ENCODE measurements at regions not wholly inside any gene's neighbourhood (a gene's known extent, or its start where the extent isn't known, plus 50 kb on each side); places are given as distances from the start of the nearest gene placed in this dataset.
A peak's percentile ranks its signal among the peaks of the same experiment; 100 is the strongest.

DNA sequence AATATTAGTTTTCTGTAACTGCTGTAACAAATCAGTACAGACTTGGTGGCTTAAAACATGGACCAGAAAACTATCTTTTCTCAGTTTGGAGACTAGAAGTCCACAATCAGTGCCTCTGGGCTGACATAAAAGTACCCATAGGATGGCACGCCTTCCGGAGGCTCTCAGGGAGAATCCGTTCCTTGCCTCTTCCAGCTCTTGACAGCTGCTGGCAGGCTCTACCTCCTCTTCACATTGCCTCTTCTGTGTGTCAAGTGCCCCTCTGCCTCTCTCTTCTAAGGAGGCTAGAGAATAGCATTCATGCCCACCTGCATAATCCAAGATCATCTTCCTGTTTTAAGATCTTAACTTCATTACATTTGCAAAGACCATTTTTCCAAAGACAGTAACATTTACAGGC, 1194.2 kb downstream of the EFNB2 start:
- H3K36me3 Mint-ChIP-seq (ENCODE audit: low read depth), result no peaks in the 10 kb centered on the region

DNA sequence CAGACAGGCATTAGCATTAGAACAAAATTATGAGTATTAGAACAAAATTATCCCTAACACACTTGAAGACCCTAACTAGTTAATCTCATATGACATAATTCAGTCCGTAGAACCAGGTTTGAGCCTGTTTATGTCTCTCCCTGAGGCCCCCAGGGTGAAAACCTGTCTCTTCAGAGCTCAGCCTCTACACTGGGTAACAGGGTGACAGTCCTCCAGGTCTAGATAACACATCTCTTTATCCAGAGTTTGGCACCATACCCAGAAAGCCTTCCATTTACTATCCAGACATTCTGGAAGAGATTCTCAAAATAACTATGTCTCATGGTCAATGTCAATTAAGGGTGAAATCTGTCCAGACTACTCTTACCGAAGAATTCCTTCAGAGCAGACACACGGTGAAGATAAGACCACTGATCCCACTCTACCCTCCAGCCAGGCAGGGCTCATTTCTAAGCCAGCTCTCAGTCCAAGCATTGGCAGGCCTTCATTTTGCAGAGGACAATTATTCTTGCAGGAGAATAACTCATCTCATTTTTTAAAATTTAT, 1195.3 kb downstream of the EFNB2 start:
- no peaks in the 10 kb centered on the region for H3K36me3 Mint-ChIP-seq (ENCODE audit: low read depth)
- H3K27me3 Mint-ChIP-seq (ENCODE audit: low read depth), result no peaks in the 10 kb centered on the region
- no peak overlapping the region for H3K4me3 Mint-ChIP-seq
- ChIA-PET CTCF (no interaction called here), POLR2A (no interaction called here)
- H3K9me3 Mint-ChIP-seq (ENCODE audit: insufficient read depth), result no peaks in the 10 kb centered on the region
- DNase-seq (no peak), ATAC-seq (no peak)
- no peak overlapping the region for H3K27ac Mint-ChIP-seq
- peaks cover 4% of the 10 kb centered on the region for H3K4me1 Mint-ChIP-seq (ENCODE audit: low read depth)

More for the DNA sequence above, 1194.2 kb downstream of the EFNB2 start:
- no peak overlapping the region for H3K4me3 Mint-ChIP-seq
- no peak overlapping the region for H3K27ac Mint-ChIP-seq
- no peaks in the 10 kb centered on the region for H3K27me3 Mint-ChIP-seq (ENCODE audit: low read depth)
- DNase-seq (no peak), ATAC-seq (no peak)
- H3K9me3 Mint-ChIP-seq (ENCODE audit: insufficient read depth), result no peaks in the 10 kb centered on the region
- peaks cover 4% of the 10 kb centered on the region for H3K4me1 Mint-ChIP-seq (ENCODE audit: low read depth)
- ChIA-PET POLR2A (no interaction called here), CTCF (no interaction called here)

DNA sequence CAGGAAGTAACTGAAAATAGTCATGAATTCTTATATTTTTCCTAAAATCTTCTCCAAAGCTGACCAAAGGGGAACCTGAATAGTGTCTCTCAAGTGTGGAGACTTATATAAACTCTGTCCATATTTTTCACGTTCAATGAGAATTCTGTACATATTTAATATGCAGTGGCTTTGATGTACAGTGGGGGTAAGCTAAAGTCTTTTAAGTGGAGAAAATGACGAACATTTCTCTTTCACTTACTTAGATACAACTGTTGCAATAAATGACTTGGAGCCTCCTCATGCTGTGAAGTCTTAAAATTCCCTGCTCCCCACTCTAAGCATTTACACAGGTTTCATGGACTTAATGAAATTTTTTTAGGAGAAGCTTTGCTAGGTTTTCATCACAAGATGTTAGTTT, 1196.7 kb downstream of the EFNB2 start:
- DNase-seq (no peak), ATAC-seq (no peak)
- ChIA-PET POLR2A (interaction anchor here (0.6 kb wide), 1 partner anchor 1231 kb away, joined by 3 read pairs; no protein-coding TSS in a partner anchor), CTCF (no interaction called here)
- Mint-ChIP-seq H3K27ac (no peak overlapping the region), H3K27me3 (ENCODE audit: low read depth) (no peaks in the 10 kb centered on the region), H3K4me3 (peak overlapping the region; percentile 8), H3K4me1 (ENCODE audit: low read depth) (peaks cover 4% of the 10 kb centered on the region), H3K9me3 (ENCODE audit: insufficient read depth) (no peaks in the 10 kb centered on the region), H3K36me3 (ENCODE audit: low read depth) (no peaks in the 10 kb centered on the region)

DNA sequence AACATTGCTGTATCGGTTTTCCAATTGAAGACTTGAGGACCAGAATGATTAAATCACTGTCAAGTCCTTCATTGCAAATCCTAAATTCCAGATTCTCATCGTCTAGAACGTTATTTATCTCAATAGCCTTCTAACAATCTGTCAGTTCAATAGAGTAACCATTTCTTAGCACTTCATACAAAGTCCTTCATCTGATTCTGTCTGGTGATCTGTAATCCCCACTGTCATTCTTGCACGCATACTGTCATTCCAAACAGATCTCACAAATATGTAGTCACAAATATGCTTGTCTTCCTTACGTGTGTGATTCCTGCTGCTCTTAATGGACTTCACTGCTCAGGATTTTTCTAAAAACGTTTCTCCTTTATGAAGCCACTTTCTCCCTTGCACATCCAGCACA, 1197.5 kb downstream of the EFNB2 start:
- Mint-ChIP-seq H3K27me3 (ENCODE audit: low read depth) (no peaks in the 10 kb centered on the region), H3K9me3 (ENCODE audit: insufficient read depth) (no peaks in the 10 kb centered on the region), H3K4me1 (ENCODE audit: low read depth) (peaks cover 2% of the 10 kb centered on the region), H3K4me3 (no peak overlapping the region), H3K27ac (no peak overlapping the region), H3K36me3 (ENCODE audit: low read depth) (no peaks in the 10 kb centered on the region)
- ATAC-seq (no peak), DNase-seq (no peak)
- ChIA-PET CTCF (no interaction called here), POLR2A (interaction anchor here (0.6 kb wide), 1 partner anchor 1230 kb away, joined by 3 read pairs; no protein-coding TSS in a partner anchor)

- POLR2A ChIA-PET, result no interaction called here
- DNase-seq, result no peak
- H3K36me3 Mint-ChIP-seq (ENCODE audit: low read depth), result no peaks in the 10 kb centered on the region
- H3K4me3 Mint-ChIP-seq, result no peak overlapping the region
- H3K4me1 Mint-ChIP-seq (ENCODE audit: low read depth), result peaks cover 2% of the 10 kb centered on the region
- H3K27ac Mint-ChIP-seq, result no peak overlapping the region
- CTCF ChIA-PET, result no interaction called here
- no peaks in the 10 kb centered on the region for H3K9me3 Mint-ChIP-seq (ENCODE audit: insufficient read depth)
- ATAC-seq, result no peak
- H3K27me3 Mint-ChIP-seq (ENCODE audit: low read depth), result no peaks in the 10 kb centered on the region
These were observed 1198.5 kb downstream of the EFNB2 start for GRCh38 chr13:105336706-105337576.

- POLR2A ChIA-PET, result no interaction called here
- no peaks in the 10 kb centered on the region for H3K36me3 Mint-ChIP-seq (ENCODE audit: low read depth)
- CTCF ChIA-PET, result no interaction called here
- DNase-seq (no peak), ATAC-seq (no peak)
- H3K4me1 Mint-ChIP-seq (ENCODE audit: low read depth), result peaks cover 2% of the 10 kb centered on the region
- no peaks in the 10 kb centered on the region for H3K27me3 Mint-ChIP-seq (ENCODE audit: low read depth)
- no peak overlapping the region for H3K27ac Mint-ChIP-seq
- H3K4me3 Mint-ChIP-seq, result no peak overlapping the region
- H3K9me3 Mint-ChIP-seq (ENCODE audit: insufficient read depth), result no peaks in the 10 kb centered on the region
These were observed 1201.3 kb downstream of the EFNB2 start for GRCh38 chr13:105334211-105334610.

DNA sequence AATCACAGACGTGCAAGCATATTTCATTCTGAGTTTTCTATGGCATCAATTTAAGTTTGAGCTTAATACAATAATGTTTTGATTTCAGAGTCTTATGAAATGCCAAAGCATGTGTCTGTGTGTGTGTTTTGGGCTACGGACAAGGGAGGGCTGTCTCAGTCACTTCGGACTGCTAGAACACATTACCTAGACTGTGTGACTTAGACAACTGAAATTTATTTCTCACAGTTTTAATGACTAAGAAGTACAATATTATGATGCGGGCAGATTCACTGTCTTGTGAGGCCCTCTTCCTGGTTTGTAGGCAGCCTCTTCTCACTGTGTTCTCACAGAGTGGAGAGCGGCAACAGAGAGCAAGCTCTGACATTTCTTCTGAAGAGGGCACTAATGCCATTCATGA, 1202.0 kb downstream of the EFNB2 start:
- POLR2A ChIA-PET, result no interaction called here
- CTCF ChIA-PET, result no interaction called here
- no peaks in the 10 kb centered on the region for H3K9me3 Mint-ChIP-seq (ENCODE audit: insufficient read depth)
- no peak for DNase-seq
- ATAC-seq, result no peak
- no peak overlapping the region for H3K27ac Mint-ChIP-seq
- no peaks in the 10 kb centered on the region for H3K27me3 Mint-ChIP-seq (ENCODE audit: low read depth)
- H3K36me3 Mint-ChIP-seq (ENCODE audit: low read depth), result no peaks in the 10 kb centered on the region
- no peaks in the 10 kb centered on the region for H3K4me1 Mint-ChIP-seq (ENCODE audit: low read depth)
- no peak overlapping the region for H3K4me3 Mint-ChIP-seq

DNA sequence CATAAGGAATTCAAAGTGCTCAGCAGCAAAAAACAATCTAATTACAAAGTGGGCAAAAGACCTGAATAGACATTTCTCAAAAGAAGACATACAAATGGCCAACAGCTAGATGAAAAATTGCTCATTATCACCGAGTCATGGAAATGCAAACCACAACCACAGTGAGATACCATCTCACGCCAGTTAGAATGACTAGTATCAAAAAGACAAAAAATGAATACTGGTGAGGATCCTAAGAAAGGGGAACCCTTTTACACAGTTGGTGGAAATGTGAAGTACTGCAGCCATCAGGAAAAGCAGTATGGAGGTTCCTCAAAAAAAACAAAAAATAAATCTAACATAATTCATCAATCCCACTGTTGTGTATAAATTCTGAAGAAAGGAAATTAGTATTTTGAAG, 1206.1 kb downstream of the EFNB2 start:
- no peaks in the 10 kb centered on the region for H3K36me3 Mint-ChIP-seq (ENCODE audit: low read depth)
- no peak for ATAC-seq
- ChIA-PET CTCF (no interaction called here), POLR2A (no interaction called here)
- no peaks in the 10 kb centered on the region for H3K27me3 Mint-ChIP-seq (ENCODE audit: low read depth)
- no peaks in the 10 kb centered on the region for H3K4me1 Mint-ChIP-seq (ENCODE audit: low read depth)
- no peak overlapping the region for H3K4me3 Mint-ChIP-seq
- no peak for DNase-seq
- H3K9me3 Mint-ChIP-seq (ENCODE audit: insufficient read depth), result no peaks in the 10 kb centered on the region
- no peak overlapping the region for H3K27ac Mint-ChIP-seq

DNA sequence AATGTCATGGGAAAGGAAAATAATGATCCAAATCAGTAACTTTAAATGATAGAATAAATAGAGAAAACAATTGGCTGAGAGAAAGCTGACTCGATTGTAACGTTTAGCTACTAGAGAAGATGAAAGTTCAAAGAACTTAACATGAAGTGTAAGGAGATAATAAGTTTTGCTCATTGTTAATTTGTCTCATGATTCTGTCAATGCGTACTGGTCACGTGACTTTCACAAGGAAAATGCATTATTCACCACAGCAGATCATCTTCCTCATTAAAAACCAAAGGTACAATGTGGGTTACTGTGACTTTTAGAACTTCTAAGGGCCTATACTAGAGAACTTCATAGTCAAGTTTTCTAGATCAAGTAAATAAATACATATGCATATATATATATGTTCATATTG, 1207.2 kb downstream of the EFNB2 start:
- no peak overlapping the region for H3K27ac Mint-ChIP-seq
- no peak for ATAC-seq
- no peaks in the 10 kb centered on the region for H3K4me1 Mint-ChIP-seq (ENCODE audit: low read depth)
- no peaks in the 10 kb centered on the region for H3K9me3 Mint-ChIP-seq (ENCODE audit: insufficient read depth)
- CTCF ChIA-PET, result no interaction called here
- DNase-seq, result no peak
- POLR2A ChIA-PET, result no interaction called here
- no peaks in the 10 kb centered on the region for H3K27me3 Mint-ChIP-seq (ENCODE audit: low read depth)
- H3K4me3 Mint-ChIP-seq, result no peak overlapping the region
- no peaks in the 10 kb centered on the region for H3K36me3 Mint-ChIP-seq (ENCODE audit: low read depth)

DNA sequence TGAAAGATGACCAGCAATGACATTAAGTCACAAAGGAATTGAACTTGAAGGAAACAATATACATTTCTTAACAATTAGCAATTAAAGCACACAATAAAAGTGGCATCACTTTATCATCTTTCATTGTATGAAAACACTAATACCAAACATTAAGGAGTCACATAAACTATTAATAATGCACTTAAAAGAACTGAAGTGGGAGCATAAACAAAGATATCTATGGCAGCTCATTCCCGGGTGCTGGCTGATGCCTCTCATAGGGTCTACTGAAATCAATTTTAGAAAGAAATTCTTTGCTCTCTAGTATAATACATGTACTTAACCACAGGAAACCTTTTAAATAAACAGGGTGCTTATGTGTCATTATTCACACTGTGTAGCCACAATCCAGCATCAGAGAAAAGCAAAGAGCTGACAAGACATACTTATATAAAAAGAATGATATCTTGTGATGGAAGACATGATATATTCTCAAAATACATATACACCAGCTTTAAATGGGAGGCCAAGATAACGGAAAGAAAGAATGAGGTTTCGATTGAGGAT, 1207.8 kb downstream of the EFNB2 start:
- no peak overlapping the region for H3K4me3 Mint-ChIP-seq
- H3K4me1 Mint-ChIP-seq (ENCODE audit: low read depth), result no peaks in the 10 kb centered on the region
- H3K36me3 Mint-ChIP-seq (ENCODE audit: low read depth), result no peaks in the 10 kb centered on the region
- ATAC-seq (no peak), DNase-seq (no peak)
- ChIA-PET POLR2A (no interaction called here), CTCF (no interaction called here)
- no peaks in the 10 kb centered on the region for H3K9me3 Mint-ChIP-seq (ENCODE audit: insufficient read depth)
- no peaks in the 10 kb centered on the region for H3K27me3 Mint-ChIP-seq (ENCODE audit: low read depth)
- no peak overlapping the region for H3K27ac Mint-ChIP-seq

GRCh38 chr13:105319875-105320274, 1215.6 kb downstream of the EFNB2 start:
- ChIA-PET POLR2A (no interaction called here), CTCF (no interaction called here)
- H3K36me3 Mint-ChIP-seq (ENCODE audit: low read depth), result no peaks in the 10 kb centered on the region
- no peaks in the 10 kb centered on the region for H3K27me3 Mint-ChIP-seq (ENCODE audit: low read depth)
- no peaks in the 10 kb centered on the region for H3K4me1 Mint-ChIP-seq (ENCODE audit: low read depth)
- no peaks in the 10 kb centered on the region for H3K9me3 Mint-ChIP-seq (ENCODE audit: insufficient read depth)
- ATAC-seq (no peak), DNase-seq (no peak)
- H3K27ac Mint-ChIP-seq, result no peak overlapping the region
- no peak overlapping the region for H3K4me3 Mint-ChIP-seq

DNA sequence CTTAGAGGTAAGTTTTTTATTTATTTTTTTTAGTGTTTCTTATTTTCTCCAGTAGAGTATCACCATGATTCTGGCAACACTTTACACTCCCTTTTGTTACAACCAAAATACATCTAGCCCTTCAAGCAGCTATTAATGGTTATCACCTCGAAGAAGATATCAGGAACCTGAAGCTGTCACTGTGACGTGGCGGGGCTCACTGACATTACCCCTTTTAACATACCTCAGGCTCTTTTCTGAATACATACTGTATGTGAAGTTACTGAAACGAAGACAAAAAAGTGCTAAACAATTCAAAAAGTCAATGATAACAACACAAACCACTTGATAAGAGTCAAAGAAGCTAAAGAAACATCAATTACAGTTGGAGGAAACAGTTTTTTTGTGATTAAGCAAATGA, 1218.7 kb downstream of the EFNB2 start:
- H3K9me3 Mint-ChIP-seq (ENCODE audit: insufficient read depth), result no peaks in the 10 kb centered on the region
- H3K27me3 Mint-ChIP-seq (ENCODE audit: low read depth), result no peaks in the 10 kb centered on the region
- POLR2A ChIA-PET, result no interaction called here
- CTCF ChIA-PET, result no interaction called here
- H3K4me3 Mint-ChIP-seq, result no peak overlapping the region
- ATAC-seq (no peak), DNase-seq (no peak)
- no peaks in the 10 kb centered on the region for H3K4me1 Mint-ChIP-seq (ENCODE audit: low read depth)
- no peak overlapping the region for H3K27ac Mint-ChIP-seq
- H3K36me3 Mint-ChIP-seq (ENCODE audit: low read depth), result no peaks in the 10 kb centered on the region
